CD4-positive, CD25-positive, alpha-beta regulatory T cell (primary cell): ENCODE measurements at regions not wholly inside any gene's neighbourhood (a gene's known extent, or its start where the extent isn't known, plus 50 kb on each side); places are given as distances from the start of the nearest gene placed in this dataset.
"Not testable (repeated sequence)": the region's sequence is repeated elsewhere in the genome, so short reads cannot be mapped to it uniquely, and the experiment has no call there.

Experiments used
- ATAC-seq, 2 donors: fragments of 150-1000 bp; cut with Tn5 transposase; one replicate each; pipeline ENCODE4 v1.10.0; 2021; ENCODE audit warnings: low read depth in 2 of 2, moderate number of reproducible peaks in 2 of 2, moderate library complexity in 1 of 2
- DNase-seq, 3 donors: peaks; one replicate each; pipeline versions ENCODE4 v3.0.0 to v3.0.0-alpha.2; 2012 to 2022; ENCODE audit warnings: mixed read lengths in 1 of 3
- H3K27ac ChIP-seq: one replicate; pipeline ENCODE4 v1.7.0; 2013; ENCODE audit warnings: mild to moderate bottlenecking, low read length; ENCODE audit not compliant: insufficient read depth, poor library complexity, severe bottlenecking
- H3K27me3 ChIP-seq: one replicate; pipeline ENCODE4 v1.7.0; 2013; ENCODE audit warnings: low read length; ENCODE audit not compliant: control insufficient read depth, insufficient read depth
- H3K36me3 ChIP-seq: one replicate; pipeline ENCODE4 v1.7.0; 2013; ENCODE audit warnings: mild to moderate bottlenecking, low read length, moderate library complexity; ENCODE audit not compliant: control insufficient read depth, insufficient read depth
- H3K4me1 ChIP-seq: 2 replicates; pipeline ENCODE4 v1.7.0; 2013; ENCODE audit warnings: mild to moderate bottlenecking, low read length; ENCODE audit not compliant: insufficient read depth, control insufficient read depth, poor library complexity, severe bottlenecking
- H3K4me3 ChIP-seq: one replicate; pipeline ENCODE4 v1.7.0; 2013; ENCODE audit warnings: low read depth, mild to moderate bottlenecking, low read length, moderate library complexity
- H3K9me3 ChIP-seq, 2 experiments: 1 replicate in 1 of 2; 2 replicates in 1 of 2; pipeline ENCODE4 v1.7.0; 2013; ENCODE audit warnings: low read length in 2 of 2, mild to moderate bottlenecking in 1 of 2, moderate library complexity in 1 of 2; ENCODE audit not compliant: control insufficient read depth in 2 of 2
- H3K27ac Mint-ChIP-seq, 3 donors: one replicate each; pipeline ENCODE4 v1.8.0; 2020 to 2022; ENCODE audit warnings: mild to moderate bottlenecking in 3 of 3, mixed read lengths in 3 of 3, moderate library complexity in 2 of 3
- H3K27me3 Mint-ChIP-seq: one replicate; pipeline ENCODE4 v1.8.0; 2022; ENCODE audit warnings: mild to moderate bottlenecking, mixed read lengths
- H3K36me3 Mint-ChIP-seq: one replicate; pipeline ENCODE4 v1.8.0; 2020; ENCODE audit warnings: mixed read lengths
- H3K4me1 Mint-ChIP-seq, 4 donors: one replicate each; pipeline ENCODE4 v1.8.0; 2020 to 2022; ENCODE audit warnings: mixed read lengths in 4 of 4, mild to moderate bottlenecking in 1 of 4
- H3K4me3 Mint-ChIP-seq, 4 donors: one replicate each; pipeline ENCODE4 v1.8.0; 2020 to 2022; ENCODE audit warnings: mild to moderate bottlenecking in 4 of 4, mixed read lengths in 4 of 4, moderate library complexity in 3 of 4
- H3K9me3 Mint-ChIP-seq, 7 donors: one replicate each; pipeline ENCODE4 v1.8.0; 2020 to 2022; ENCODE audit warnings: mixed read lengths in 7 of 7, mild to moderate bottlenecking in 3 of 7, moderate library complexity in 2 of 7

- Mint-ChIP-seq H3K27me3 (no peaks in the 10 kb centered on the region), H3K4me3 (peak overlapping the region; percentile 63 to 87 (median 76)), H3K27ac (peak overlapping the region; percentile 93 to 98 (median 97)), H3K4me1 (peaks cover 34 to 68% (median 43%) of the 10 kb centered on the region in 4 donors), H3K9me3 (peaks cover 0 to 4% (median 1%) of the 10 kb centered on the region in 7 donors), H3K36me3 (no peaks in the 10 kb centered on the region)
- Histone ChIP-seq H3K9me3 (no peaks in the 10 kb centered on the region), H3K27ac (peak overlapping the region; percentile 79), H3K4me1 (peaks cover 30% of the 10 kb centered on the region), H3K4me3 (peak overlapping the region; percentile 78), H3K36me3 (no peaks in the 10 kb centered on the region), H3K27me3 (no peaks in the 10 kb centered on the region)
- ATAC-seq (peak; percentile 86 to 90), DNase-seq (peak in 2 of 3 donors; percentile 67 to 86)
Measured at GRCh38 chr21:14675774-14676530, 129.8 kb upstream of the SAMSN1 start.

- Mint-ChIP-seq H3K36me3 (no peaks in the 10 kb centered on the region), H3K4me1 (peaks cover 30 to 53% (median 42%) of the 10 kb centered on the region in 4 donors), H3K27me3 (no peaks in the 10 kb centered on the region), H3K9me3 (peaks cover 0 to 6% (median 4%) of the 10 kb centered on the region in 7 donors), H3K27ac (peak overlapping the region in 1 of 3 donors; percentile 44), H3K4me3 (peak overlapping the region in 2 of 4 donors; percentile 32 to 59)
- no peak for ATAC-seq
- Histone ChIP-seq H3K27me3 (no peaks in the 10 kb centered on the region), H3K36me3 (no peaks in the 10 kb centered on the region), H3K4me3 (no peak overlapping the region), H3K4me1 (peaks cover 30% of the 10 kb centered on the region), H3K27ac (no peak overlapping the region), H3K9me3 (no peaks in the 10 kb centered on the region)
- DNase-seq: no peak
Measured at GRCh38 chr21:14673649-14674048, 127.5 kb upstream of the SAMSN1 start.

GRCh38 chr21:14672466-14672865 lies 126.4 kb upstream of the SAMSN1 start:
- Mint-ChIP-seq H3K4me1 (peaks cover 26 to 44% (median 35%) of the 10 kb centered on the region in 4 donors), H3K27me3 (no peaks in the 10 kb centered on the region), H3K9me3 (peaks cover 0 to 6% (median 2%) of the 10 kb centered on the region in 7 donors), H3K36me3 (no peaks in the 10 kb centered on the region), H3K4me3 (no peak overlapping the region), H3K27ac (peak overlapping the region in 1 of 3 donors; percentile 20)
- peaks cover 26% of the 10 kb centered on the region for H3K4me1 ChIP-seq
- ATAC-seq (no peak), DNase-seq (no peak)
- H3K27ac ChIP-seq: no peak overlapping the region
- no peak overlapping the region for H3K4me3 ChIP-seq
- H3K27me3 ChIP-seq: no peaks in the 10 kb centered on the region
- no peaks in the 10 kb centered on the region for H3K9me3 ChIP-seq
- H3K36me3 ChIP-seq: no peaks in the 10 kb centered on the region

- Histone ChIP-seq H3K36me3 (no peaks in the 10 kb centered on the region), H3K27ac (no peak overlapping the region), H3K4me3 (no peak overlapping the region), H3K4me1 (peaks cover 5% of the 10 kb centered on the region), H3K9me3 (no peaks in the 10 kb centered on the region), H3K27me3 (no peaks in the 10 kb centered on the region)
- H3K4me1 Mint-ChIP-seq: peaks cover 10 to 24% (median 18%) of the 10 kb centered on the region in 4 donors
- ATAC-seq (no peak), DNase-seq (no peak)
- no peak overlapping the region for H3K4me3 Mint-ChIP-seq
- peaks cover 0 to 6% (median 2%) of the 10 kb centered on the region in 7 donors for H3K9me3 Mint-ChIP-seq
- no peak overlapping the region for H3K27ac Mint-ChIP-seq
- no peaks in the 10 kb centered on the region for H3K27me3 Mint-ChIP-seq
- no peaks in the 10 kb centered on the region for H3K36me3 Mint-ChIP-seq
Measured at GRCh38 chr21:14670409-14670808, 124.3 kb upstream of the SAMSN1 start.

- not testable (repeated sequence) for ATAC-seq, H3K4me1 ChIP-seq, H3K9me3 Mint-ChIP-seq, H3K27ac ChIP-seq, DNase-seq, H3K36me3 ChIP-seq, H3K4me3 Mint-ChIP-seq, H3K9me3 ChIP-seq, H3K36me3 Mint-ChIP-seq, H3K27me3 Mint-ChIP-seq, H3K4me3 ChIP-seq, H3K27ac Mint-ChIP-seq, H3K27me3 ChIP-seq
- H3K4me1 Mint-ChIP-seq: peaks cover 10 to 21% (median 16%) of the 10 kb centered on the region in 4 donors
Measured at GRCh38 chr21:14669092-14669491, 123.0 kb upstream of the SAMSN1 start.

- Mint-ChIP-seq H3K27ac (no peak overlapping the region), H3K9me3 (peaks cover 0 to 3% (median 0%) of the 10 kb centered on the region in 7 donors), H3K27me3 (no peaks in the 10 kb centered on the region), H3K36me3 (peaks cover 3% of the 10 kb centered on the region), H3K4me3 (no peak overlapping the region), H3K4me1 (peaks cover 10 to 20% (median 12%) of the 10 kb centered on the region in 4 donors)
- H3K4me3 ChIP-seq: no peak overlapping the region
- H3K27me3 ChIP-seq: no peaks in the 10 kb centered on the region
- no peaks in the 10 kb centered on the region for H3K4me1 ChIP-seq
- no peak for ATAC-seq
- no peak for DNase-seq
- H3K9me3 ChIP-seq: no peaks in the 10 kb centered on the region
- no peak overlapping the region for H3K27ac ChIP-seq
- H3K36me3 ChIP-seq: no peaks in the 10 kb centered on the region
Measured at GRCh38 chr21:14657241-14658008, 111.3 kb upstream of the SAMSN1 start.

GRCh38 chr21:14646893-14647292 lies 100.8 kb upstream of the SAMSN1 start:
- Mint-ChIP-seq H3K27me3 (no peaks in the 10 kb centered on the region), H3K36me3 (peaks cover 6% of the 10 kb centered on the region), H3K4me1 (peaks cover 0 to 3% (median 0%) of the 10 kb centered on the region in 4 donors), H3K4me3 (no peak overlapping the region), H3K27ac (no peak overlapping the region), H3K9me3 (peaks cover 0 to 19% (median 8%) of the 10 kb centered on the region in 7 donors)
- H3K9me3 ChIP-seq: peaks cover 0 to 4% of the 10 kb centered on the region in 2 experiments
- no peaks in the 10 kb centered on the region for H3K4me1 ChIP-seq
- ATAC-seq: no peak
- H3K27ac ChIP-seq: no peak overlapping the region
- H3K27me3 ChIP-seq: no peaks in the 10 kb centered on the region
- DNase-seq: no peak
- H3K4me3 ChIP-seq: no peak overlapping the region
- no peaks in the 10 kb centered on the region for H3K36me3 ChIP-seq
